HG02588 (cell line): ENCODE measurements at regions not wholly inside any gene's neighbourhood (a gene's known extent, or its start where the extent isn't known, plus 50 kb on each side); places are given as distances from the start of the nearest gene placed in this dataset.

ENCODE experiments used
- ATAC-seq: cut with Tn5 transposase; IDR thresholded peaks from one replicate; pipeline ENCODE4 v1.9.1; 2021; ENCODE audit warnings: mild to moderate bottlenecking, moderate library complexity; ENCODE audit not compliant: unreplicated experiment

DNA sequence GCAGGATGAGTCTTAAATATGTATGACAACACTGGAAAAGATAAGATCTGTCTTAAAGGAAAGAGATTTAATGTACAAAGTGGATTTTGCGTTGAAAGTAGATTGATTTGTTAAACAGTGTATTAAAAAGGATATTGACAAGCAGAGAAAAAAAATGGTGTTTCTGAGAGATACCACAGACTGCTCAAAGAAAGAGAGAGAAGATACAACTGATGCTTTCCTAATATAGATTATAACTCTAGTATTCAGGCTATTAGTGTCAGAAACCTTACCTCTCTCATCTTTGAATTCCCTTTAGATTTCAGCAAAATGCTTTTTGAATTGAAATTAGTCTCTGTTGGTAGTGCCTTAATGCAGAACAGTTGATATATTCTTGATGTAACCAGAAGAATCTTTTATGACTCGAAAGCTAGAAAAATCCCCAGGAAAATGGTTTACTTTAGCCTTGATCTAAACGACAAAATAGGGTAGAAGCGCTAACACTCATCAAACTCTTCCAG lies 550.7 kb downstream of the INHBA start:
- ATAC-seq: no peak

DNA sequence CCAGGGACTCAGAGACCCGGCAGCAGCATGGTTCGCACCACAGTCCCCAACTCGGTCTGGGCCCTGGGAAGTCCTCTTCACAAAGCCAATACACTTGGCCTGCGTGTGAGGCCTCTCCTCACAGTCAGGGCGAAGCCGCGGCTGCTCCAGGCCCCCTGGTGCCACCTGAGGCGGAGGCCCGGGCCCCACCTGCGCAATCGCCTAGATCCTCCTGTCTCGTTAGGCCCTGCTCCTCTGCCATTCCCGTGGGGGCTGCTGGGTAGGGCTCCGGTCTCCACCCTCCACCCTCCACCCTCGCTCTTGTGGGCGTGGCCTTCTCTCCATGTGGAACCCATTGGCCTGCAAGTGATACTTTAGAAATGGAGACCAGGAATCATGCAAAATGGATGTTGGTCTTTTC lies 553.3 kb downstream of the INHBA start:
- ATAC-seq: no peak

GRCh38 chr7:41148521-41148951 lies 554.4 kb downstream of the INHBA start:
- no peak for ATAC-seq

GRCh38 chr7:41147606-41148485 lies 555.0 kb downstream of the INHBA start:
- ATAC-seq: no peak

- no peak for ATAC-seq
Observed at GRCh38 chr7:41146429-41146828, 556.5 kb downstream of the INHBA start.

- ATAC-seq: no peak
Observed at GRCh38 chr7:41145656-41146055, 557.2 kb downstream of the INHBA start.

DNA sequence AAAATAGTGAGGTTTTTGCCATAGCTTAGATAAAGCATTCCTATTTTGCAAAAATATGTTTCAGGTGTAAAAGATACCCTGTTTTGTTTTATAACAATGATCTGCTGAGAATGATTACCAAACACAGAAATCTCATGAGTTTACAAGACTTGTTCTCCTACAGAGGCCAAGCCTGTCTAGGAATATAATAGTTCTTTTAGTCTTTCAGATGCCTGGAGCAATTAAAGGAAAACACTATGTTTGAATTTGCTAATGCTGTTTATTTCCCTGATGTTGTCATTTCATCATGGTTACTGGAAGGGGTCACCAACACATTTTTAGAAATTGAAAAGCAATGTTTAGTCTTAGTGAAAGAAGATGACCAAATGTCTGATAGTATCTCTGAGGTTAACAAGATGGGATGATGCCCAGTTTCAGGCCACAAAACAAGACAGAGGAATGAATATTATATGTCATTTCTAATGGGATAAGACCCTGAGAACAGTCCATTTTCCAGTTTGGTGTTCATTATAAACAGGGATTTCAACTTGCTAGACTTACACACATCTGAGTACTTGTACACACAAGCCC lies 559.9 kb downstream of the INHBA start:
- no peak for ATAC-seq

DNA sequence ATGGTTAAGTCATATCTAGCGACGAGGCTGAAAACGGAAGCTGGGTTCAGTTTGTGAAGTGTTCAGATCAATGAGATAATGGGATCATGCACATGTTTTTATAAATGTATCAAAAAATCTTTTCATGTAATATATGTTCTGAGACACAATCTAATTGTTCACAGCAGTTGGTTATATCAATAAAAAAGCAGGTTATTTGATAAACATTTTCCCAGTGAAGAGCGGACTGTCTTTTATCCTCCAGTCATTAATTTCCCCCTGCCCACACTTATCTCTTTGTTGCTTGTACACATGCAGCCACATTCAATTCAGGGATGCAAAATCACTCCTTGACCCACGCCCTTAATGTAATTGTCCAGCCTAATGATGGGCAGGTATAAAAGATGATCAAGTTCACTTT lies 563.1 kb downstream of the INHBA start:
- no peak for ATAC-seq

DNA sequence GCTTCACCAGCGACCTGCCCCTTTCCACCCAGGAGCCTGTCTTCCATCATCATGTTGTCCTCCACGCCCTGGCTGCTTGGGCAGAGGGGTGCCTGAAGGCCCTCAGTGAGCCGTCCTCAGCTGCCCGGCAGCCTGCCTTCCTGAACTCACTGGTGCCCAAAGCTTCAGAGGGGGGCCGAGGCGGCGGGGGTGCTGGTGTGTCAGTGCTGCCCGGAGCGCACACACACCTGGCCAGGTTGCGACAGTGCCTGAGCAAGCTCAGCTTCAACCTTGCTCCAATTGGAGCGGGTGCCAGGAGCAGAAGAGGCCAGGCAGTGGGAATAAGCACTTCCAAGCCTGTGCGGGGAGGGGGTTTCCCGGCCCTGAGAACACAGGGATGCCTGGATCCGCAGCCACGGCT lies 566.3 kb downstream of the INHBA start:
- ATAC-seq: no peak

- ATAC-seq: no peak
Observed at GRCh38 chr7:41135511-41135910, 567.4 kb downstream of the INHBA start.

DNA sequence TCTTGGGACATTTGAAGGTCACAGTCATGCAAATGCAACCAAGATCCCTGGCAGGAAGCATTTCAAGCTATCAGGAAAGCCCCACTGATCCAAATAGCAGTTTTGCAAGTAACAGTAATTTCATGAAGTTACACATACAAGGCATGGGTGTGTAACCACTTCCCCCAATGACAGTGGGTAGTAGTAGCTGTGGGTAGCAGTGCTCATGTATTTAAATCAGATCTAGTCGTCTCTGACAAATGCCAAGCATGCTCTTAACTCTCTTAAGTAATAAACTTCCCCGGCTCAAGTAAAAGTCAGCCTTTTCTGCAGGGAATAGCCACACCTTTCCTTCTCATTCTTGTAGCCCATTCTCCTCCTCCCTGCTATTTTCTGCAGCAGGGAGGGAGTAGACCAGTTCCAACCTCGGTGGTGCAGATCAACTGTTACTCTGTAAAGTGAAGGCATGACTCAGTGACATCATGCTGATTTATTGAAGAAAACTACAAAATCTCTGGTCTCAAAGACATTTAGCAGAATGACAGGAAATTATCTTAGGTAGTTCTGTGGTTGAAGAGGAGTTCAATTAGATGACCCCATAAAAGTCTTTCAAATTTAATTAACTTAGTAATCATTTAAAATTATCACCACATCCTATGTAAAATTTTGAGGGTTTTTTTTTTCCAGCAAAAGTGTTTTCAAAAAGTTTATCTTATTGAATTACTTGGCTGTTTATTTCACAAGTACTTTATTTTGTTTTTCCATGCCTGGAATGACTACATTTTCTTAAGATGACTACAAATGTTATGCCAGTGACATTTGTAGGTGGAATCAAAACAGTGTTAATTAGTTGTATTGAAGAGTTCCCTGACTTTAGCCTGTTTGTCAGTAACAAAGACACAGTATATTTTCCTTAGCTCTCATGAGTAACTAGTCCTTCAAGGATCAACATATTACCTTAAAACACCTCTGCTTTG lies 568.3 kb downstream of the INHBA start:
- ATAC-seq: peak; percentile 91

DNA sequence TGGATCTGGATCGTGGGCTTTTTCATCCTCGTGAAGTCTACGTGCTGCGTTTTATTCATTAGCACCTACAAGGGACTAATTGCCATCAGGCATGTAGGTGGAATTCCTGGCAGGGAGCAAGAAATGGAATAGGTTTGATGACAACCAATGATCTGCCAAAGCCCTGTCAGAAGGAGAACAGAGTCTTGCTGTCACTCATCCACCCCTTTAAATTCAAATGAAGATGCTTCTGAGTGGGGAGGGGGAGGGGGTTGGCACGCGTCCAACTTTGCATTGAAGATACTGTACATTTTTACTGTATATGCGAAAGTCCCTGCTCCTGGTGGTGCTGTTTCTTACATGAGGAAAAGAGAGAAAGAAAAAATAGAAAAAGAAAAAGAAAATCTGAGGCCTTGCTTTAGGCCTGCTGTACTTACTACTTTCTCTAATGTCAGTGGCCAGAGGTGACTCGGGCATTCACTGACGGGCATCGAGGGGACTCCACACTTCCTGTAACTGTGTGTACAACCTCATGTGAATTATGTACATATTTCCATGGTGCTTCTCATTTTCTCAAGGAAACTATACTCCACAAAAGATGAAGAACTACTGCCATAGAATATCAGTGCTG lies 569.1 kb downstream of the INHBA start:
- no peak for ATAC-seq

GRCh38 chr7:41131956-41132355 lies 570.9 kb downstream of the INHBA start:
- ATAC-seq: no peak

DNA sequence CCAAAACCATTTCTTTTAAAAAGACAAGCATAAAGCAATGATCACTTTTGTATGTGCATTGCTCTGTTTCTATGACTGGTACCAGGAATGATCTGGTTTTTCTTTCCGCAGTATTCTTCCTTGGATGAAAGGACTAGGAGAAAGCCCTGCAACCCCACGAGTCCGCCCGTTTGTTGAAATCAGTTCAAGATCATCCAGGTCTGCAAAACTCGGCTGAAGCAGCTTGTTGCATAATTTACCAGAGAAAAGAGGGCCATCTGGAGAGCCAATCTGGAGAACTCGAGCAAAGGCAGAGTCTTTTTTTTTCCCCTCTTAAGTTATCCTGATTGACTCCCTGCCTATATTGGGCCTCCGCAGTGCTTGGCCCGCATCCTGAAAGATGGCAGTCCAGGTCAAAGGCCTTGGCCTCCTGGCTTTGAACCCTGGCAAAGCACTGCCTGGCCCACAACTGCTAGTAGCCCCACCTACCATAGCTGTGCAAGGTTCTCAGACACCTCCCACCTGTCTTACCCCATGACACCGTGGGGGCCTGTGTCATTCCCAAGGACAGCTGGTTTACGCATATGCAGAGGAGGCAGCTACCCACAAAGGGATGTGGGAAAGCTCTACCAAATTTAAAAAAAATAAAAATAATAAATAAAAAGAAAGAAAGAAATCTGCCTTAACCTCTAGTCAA lies 572.2 kb downstream of the INHBA start:
- ATAC-seq: no peak

GRCh38 chr7:41130086-41130485 lies 572.8 kb downstream of the INHBA start:
- ATAC-seq: no peak

- ATAC-seq: no peak
Observed at GRCh38 chr7:41125343-41125742, 577.5 kb downstream of the INHBA start.

- ATAC-seq: no peak
Observed at GRCh38 chr7:41122256-41122987, 580.5 kb downstream of the INHBA start.

DNA sequence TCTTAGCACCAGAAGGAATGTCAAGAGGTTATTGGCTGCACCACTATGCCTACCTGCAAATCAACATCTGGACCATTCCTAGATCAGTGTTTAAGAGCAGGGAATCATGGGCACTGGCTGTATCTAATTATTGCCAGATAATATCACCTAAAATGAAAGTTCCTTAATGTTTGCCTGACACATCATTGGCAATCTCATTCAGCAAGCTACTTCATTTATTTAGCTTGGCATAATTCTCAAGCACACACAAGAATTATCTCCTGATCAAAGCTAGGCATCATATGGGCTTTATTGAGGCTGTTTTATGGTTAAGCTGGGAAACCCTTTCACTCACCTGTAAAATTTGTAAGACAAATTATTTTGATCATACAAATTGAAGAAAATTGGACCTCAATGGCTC lies 581.7 kb downstream of the INHBA start:
- no peak for ATAC-seq

DNA sequence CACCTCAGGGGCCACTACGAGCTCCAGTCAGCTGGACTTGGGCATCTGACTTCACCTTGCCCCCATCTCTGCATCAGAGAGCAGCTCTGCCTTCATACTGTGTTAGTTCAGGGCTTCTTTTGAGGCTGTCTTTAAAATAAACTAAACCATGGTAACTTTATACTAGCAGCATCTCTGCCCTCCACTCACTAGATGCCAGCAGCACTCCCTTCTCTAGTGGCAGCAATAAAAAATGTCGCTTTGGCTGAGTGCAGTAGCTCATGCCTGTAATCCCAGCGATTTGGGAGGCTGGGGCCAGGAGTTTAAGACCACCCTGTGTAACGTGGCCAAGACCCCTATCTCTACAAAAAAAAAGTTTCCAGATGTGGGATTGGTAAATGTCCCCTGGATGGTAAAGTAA lies 584.4 kb downstream of the INHBA start:
- ATAC-seq: no peak

DNA sequence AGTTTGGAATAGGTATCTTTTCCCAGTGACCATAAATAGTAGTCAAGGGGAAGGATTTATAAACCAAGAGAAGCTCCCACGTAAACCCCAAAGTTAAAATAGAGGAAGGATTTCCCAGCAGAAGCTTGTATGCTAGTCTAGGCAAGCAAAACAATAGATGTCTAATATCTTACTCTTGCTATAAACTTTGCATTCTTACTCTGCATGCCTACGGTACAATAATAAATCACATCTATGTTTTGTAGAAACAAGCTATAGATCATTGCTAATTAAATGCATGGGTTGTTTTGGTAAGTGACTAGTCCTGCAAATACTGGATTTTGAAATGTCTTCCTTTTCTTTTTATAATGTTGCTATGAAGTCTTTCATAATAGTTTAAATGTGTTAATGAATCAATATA lies 585.5 kb downstream of the INHBA start:
- ATAC-seq: no peak
